Panc1 (cell line): ENCODE measurements at regions not wholly inside any gene's neighbourhood (a gene's known extent, or its start where the extent isn't known, plus 50 kb on each side); places are given as distances from the start of the nearest gene placed in this dataset.

ENCODE experiments used
- POLR2AphosphoS5 ChIP-seq: IDR thresholded peaks from 2 replicates; pipeline ENCODE4 v1.6.1; 2012; ENCODE audit warnings: mild to moderate bottlenecking, low read depth, low read length, moderate library complexity
- TCF7L2 ChIP-seq: IDR thresholded peaks from 2 replicates; pipeline ENCODE4 v1.6.1; 2011; ENCODE audit warnings: mild to moderate bottlenecking, low read depth, low read length, inconsistent platforms
- TF ChIP-seq, protein P1 (sequence below): fragments of 450-650 bp; IDR thresholded peaks from 2 replicates; pipeline ENCODE4 v1.5.1; 2017; ENCODE audit warnings: mild to moderate bottlenecking
- TF ChIP-seq, protein P2 (sequence below), 2 experiments: IDR thresholded peaks; 2 replicates each; pipeline ENCODE4 v1.6.1; 2011 to 2012; ENCODE audit warnings: low read depth in 2 of 2, control low read depth in 1 of 2, low read length in 1 of 2, mild to moderate bottlenecking in 1 of 2, moderate library complexity in 1 of 2; ENCODE audit not compliant: insufficient read depth in 1 of 2

DNA sequence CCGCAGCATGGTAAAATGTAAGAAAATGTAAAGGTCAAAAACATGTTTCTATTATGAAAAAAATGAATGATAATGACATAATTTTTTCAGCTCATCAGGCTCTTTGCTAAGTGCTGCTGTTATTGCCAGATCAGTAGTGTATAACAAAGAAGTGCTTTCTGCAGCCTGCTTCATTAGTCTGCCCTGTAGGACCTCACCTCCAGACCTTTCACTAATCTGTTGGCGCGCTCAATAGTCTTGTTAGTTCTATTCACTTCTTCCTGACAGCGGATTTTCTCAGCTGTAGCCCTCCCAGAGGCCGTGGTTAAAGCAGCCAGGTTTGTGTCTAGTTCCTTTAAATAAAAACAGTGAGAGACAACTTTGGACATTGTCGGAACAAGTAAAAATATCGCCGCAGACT is 97.7 kb downstream of the CDCA7 start:
- TF ChIP-seq TCF7L2 (no peak), POLR2AphosphoS5 (no peak)
- TF ChIP-seq, protein P1, sequence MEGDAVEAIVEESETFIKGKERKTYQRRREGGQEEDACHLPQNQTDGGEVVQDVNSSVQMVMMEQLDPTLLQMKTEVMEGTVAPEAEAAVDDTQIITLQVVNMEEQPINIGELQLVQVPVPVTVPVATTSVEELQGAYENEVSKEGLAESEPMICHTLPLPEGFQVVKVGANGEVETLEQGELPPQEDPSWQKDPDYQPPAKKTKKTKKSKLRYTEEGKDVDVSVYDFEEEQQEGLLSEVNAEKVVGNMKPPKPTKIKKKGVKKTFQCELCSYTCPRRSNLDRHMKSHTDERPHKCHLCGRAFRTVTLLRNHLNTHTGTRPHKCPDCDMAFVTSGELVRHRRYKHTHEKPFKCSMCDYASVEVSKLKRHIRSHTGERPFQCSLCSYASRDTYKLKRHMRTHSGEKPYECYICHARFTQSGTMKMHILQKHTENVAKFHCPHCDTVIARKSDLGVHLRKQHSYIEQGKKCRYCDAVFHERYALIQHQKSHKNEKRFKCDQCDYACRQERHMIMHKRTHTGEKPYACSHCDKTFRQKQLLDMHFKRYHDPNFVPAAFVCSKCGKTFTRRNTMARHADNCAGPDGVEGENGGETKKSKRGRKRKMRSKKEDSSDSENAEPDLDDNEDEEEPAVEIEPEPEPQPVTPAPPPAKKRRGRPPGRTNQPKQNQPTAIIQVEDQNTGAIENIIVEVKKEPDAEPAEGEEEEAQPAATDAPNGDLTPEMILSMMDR, result no peak
- TF ChIP-seq, protein P2, sequence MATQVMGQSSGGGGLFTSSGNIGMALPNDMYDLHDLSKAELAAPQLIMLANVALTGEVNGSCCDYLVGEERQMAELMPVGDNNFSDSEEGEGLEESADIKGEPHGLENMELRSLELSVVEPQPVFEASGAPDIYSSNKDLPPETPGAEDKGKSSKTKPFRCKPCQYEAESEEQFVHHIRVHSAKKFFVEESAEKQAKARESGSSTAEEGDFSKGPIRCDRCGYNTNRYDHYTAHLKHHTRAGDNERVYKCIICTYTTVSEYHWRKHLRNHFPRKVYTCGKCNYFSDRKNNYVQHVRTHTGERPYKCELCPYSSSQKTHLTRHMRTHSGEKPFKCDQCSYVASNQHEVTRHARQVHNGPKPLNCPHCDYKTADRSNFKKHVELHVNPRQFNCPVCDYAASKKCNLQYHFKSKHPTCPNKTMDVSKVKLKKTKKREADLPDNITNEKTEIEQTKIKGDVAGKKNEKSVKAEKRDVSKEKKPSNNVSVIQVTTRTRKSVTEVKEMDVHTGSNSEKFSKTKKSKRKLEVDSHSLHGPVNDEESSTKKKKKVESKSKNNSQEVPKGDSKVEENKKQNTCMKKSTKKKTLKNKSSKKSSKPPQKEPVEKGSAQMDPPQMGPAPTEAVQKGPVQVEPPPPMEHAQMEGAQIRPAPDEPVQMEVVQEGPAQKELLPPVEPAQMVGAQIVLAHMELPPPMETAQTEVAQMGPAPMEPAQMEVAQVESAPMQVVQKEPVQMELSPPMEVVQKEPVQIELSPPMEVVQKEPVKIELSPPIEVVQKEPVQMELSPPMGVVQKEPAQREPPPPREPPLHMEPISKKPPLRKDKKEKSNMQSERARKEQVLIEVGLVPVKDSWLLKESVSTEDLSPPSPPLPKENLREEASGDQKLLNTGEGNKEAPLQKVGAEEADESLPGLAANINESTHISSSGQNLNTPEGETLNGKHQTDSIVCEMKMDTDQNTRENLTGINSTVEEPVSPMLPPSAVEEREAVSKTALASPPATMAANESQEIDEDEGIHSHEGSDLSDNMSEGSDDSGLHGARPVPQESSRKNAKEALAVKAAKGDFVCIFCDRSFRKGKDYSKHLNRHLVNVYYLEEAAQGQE (IDR thresholded peaks at IDR 0.05; ENCODE audit: insufficient read depth in 1 of 2, low read depth in 2 of 2, low read length in 1 of 2), result no peak
